ENCODE measurements at regions not wholly inside any gene's neighbourhood (a gene's known extent, or its start where the extent isn't known, plus 50 kb on each side); places are given as distances from the start of the nearest gene placed in this dataset.

DNA sequence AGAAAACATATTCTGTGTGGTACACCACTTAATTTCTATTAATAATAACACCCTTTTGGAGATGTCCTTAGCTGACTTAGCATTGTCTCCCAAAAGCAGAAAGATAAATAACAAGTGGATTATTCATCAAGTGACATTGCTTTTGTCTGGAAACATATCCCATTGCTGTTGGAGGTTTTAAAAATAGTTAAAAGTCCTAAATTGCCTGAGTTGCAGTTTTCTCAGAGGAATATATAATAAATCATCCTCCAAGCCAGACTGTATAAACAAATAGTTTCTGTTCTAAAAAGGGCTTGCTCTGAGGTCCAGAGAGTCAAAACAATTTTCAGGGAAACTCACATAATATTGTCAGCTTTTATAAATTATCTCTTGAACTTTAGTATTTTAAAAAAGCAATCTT, 60.4 kb upstream of the CD96 start:
- no peak for DNase-seq

DNA sequence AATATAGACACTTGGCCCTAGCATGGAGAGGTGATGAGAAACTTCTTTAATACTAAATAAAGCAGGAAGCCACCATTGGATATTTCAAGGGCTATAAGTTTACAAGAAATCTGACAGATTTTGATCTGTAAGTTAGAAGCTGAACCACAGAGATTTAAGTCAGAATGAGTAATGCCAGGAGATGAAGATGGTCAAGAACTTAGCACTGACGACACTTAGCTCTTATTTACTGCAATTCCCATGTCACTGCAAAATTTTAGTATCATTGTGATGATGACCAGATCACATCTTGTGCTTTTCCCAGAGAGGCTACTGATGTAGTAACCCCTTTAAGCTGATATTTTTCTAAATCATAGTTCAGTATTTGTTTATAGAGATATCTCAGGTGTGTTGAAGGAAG, 59.4 kb upstream of the CD96 start:
- DNase-seq = no peak

DNA sequence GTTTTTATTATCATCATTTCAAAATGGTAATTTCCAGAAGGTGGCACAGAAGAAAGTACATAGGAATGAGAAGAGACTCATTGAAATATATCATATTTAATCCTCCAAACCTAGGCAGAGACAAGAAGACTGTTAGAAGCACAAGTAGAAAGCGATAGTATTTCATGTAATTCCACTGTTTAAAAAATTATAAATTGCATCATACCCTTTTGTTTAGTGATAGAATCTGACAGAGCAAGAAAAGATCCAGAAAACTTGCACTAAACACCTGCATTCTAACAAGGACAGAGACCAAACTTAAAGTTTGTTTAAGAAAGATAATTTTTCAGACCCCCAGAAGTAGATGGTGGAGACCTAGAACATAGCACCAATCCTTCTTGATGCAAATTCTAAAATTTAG, 56.9 kb upstream of the CD96 start:
- no peak for DNase-seq
